HG03520 (cell line): ENCODE measurements at regions not wholly inside any gene's neighbourhood (a gene's known extent, or its start where the extent isn't known, plus 50 kb on each side); places are given as distances from the start of the nearest gene placed in this dataset.
"Not testable (repeated sequence)": the region's sequence is repeated elsewhere in the genome, so short reads cannot be mapped to it uniquely, and the experiment has no call there.

Experiments used
- ATAC-seq: cut with Tn5 transposase; IDR thresholded peaks from one replicate; pipeline ENCODE4 v1.9.1; 2021; ENCODE audit warnings: mild to moderate bottlenecking, moderate library complexity; ENCODE audit not compliant: unreplicated experiment

DNA sequence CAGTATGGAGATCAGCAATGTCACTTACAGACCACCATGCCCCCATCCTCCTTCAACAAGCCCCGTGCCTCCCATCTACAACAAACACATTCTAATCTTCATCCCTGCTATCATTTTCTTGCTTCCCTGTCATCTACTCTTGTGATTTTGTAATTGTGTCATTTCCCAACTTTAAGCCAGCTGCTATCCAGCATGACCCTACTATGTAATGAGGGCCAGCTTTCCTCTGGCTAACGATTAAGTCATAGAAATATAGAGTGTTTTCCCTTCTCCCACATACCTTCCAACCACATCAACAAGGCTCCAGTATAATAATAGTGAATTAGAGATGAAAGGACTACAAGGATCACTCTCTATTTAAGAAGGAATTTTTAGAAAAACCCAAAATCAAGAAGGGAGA is 607.0 kb downstream of the TENT5A start:
- ATAC-seq, result no peak

DNA sequence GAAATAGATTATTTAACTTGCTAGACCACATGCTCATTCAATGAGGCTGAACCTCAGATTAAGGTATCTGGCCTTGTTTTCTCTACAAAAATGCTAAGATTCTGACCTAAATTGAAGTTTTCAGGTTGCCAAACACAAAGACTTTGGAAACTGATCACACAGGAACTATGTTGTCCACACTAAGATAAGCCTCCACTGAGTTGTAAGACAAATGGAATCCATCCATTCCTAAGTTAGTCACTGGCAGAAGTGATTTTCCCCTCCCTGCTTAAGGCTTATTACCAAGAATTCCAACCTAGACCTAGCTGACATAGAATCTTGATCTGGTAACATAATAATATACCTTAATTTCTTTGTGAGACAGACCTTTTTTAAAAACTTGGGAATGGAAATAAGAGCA is 608.1 kb downstream of the TENT5A start:
- no peak for ATAC-seq

DNA sequence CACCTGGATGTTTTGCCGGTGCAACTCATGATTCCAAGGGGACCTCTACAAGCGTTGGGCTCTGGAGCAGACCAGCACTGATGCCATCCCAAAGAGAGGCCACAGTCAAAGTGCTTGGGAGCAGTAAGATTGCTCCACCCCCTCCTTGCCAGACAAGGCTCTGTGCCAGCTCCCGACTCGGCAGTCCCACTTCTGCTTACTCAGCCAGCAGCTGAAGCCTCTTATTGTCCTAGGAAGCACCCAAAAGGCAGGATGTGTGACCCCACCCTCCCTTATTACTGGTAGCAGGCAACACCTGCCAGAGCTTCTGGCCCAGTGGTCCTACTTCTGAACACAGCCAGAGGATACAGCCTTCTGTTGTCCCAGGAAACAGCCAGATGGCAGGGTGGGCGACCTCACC is 614.2 kb downstream of the TENT5A start:
- ATAC-seq, result no peak

DNA sequence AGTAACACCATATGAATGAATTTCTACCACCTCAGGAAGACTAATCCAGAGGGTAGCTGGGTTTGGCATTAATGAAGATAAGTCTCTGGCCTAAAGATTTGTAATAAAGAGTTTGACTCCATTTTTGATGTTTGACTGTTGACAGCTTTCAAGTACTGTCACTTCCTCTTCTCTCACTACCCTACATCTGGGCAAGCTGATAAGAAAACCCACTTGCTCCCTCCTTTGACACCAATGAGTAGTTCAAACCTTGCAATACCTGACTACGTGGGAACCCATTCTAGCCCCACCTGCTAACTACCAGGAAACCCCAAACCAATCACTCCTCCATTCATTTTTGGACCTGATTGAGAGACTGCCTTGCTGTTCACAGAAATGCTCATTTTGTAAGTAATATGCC is 621.5 kb downstream of the TENT5A start:
- no peak for ATAC-seq

- ATAC-seq, result no peak
Observed at GRCh38 chr6:81130061-81130460, 622.4 kb downstream of the TENT5A start.

DNA sequence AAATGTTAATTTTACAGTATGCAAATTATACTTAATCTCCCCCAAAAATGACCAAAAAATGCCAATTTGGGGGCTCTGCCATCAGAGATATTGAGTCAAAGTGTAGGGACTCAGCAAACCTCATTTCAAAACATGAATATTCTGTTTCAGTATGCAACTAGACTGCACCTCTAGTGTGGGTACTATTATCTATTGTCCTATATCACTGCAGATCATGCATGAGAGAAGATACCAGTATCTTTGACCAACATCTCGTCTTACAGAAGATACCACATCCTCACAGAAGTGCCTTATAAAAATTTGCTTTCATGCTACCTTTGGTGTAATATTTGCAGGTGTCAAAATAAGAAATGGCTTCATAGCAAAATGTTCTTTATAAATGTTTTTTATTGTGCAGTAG is 623.8 kb downstream of the TENT5A start:
- ATAC-seq, result no peak

GRCh38 chr6:81126150-81126549 is 626.3 kb downstream of the TENT5A start:
- ATAC-seq, result no peak

GRCh38 chr6:81120280-81120679 is 632.2 kb downstream of the TENT5A start:
- ATAC-seq, result no peak

GRCh38 chr6:81105998-81106397 is 646.5 kb downstream of the TENT5A start:
- no peak for ATAC-seq

- no peak for ATAC-seq
Observed at GRCh38 chr6:81098109-81098814, 654.2 kb downstream of the TENT5A start.

DNA sequence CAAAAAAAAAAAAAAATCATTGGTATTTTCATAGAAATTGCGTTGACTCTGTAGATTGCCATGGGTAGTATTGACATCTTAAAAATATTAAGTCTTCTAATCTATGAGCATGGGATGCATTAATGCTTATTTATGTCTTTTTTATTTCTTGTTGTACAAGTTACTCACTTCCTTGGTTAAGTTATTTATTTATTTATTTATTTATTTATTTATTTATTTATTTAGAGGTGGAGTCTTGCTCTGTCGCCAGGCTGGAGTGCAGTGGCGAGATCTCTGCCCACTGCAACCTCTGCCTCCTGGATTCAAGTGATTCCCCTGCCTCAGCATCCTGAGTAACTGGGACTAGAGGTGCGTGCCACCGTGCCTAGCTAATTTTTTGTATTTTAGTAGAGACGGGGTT is 656.0 kb downstream of the TENT5A start:
- ATAC-seq, result not testable (repeated sequence)

DNA sequence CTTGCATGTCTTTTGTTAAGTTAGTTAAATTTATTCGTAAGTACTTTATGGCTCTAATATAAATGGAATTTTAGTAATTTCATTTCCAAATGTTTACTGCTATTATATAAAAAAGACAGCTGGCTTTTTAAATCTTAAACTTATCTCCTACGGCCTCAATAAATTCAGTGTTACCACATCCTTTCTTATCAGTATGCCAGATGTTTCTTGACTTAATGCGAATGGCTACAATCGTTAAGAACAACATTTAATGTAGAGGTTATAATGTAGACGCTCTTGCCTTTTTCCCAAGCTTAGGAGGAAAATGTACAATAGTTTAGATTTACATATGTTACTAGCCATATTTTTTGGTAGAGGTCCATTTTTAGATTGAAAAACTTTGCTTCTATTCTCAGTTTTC is 659.4 kb downstream of the TENT5A start:
- no peak for ATAC-seq

DNA sequence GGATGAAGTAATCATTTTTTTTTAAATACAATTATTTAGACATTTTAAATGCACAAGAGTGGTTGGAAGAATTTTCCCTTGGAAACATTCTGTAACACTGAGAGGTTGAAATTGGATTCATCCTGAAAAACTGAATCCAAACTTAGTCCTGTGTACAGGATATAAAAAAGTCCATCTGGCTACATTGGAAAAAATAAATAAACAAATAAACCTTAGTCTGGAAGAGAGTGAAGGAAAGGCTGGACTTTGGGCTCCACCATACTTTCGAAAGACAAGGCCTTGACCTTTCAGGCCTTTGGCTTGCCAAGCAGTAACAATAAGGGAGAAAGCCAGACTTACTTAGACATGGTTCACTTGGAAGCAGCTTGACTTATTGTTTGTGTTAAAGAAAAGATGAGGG is 664.3 kb downstream of the TENT5A start:
- ATAC-seq, result no peak

DNA sequence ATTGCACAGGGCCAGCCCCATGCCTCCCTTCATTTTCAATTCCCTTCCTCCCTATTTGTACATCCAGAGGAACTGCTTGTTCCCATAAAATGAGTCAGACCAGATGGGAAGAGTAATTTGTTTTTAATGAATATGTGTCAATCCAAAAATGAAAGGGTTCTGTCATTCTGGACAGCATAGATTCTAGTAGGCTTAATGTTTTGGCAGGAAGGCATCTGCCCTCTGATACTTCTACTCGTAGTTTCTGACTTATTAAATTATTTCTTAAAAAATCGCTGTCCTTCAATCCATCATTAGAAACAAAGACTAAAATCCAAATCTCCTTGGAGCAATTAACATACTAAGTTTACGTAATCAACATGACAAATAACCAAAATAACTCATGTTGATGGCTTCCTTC is 665.5 kb downstream of the TENT5A start:
- ATAC-seq, result no peak

GRCh38 chr6:81085431-81085790 is 667.1 kb downstream of the TENT5A start:
- no peak for ATAC-seq

- no peak for ATAC-seq
Observed at GRCh38 chr6:81084776-81085430, 667.6 kb downstream of the TENT5A start.

DNA sequence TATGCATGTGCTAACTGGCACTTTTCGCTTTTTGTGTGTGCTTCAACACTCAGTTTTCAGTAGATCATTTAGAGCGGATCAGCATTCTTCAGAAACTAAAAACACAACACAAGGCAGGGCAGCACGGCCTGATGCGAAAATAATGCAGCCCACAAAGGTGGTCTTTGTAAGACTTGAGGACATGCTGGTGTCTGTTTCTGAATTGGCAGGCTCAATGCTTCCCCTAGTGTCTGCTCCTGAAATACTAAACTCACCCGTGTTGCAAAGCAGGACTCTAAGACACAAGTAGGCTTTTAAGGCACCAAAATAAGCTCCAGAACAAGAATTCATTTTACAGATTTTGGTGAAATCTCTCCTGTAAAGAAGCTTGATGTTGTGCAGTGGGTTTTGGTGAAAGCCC is 676.5 kb downstream of the TENT5A start:
- ATAC-seq, result no peak

DNA sequence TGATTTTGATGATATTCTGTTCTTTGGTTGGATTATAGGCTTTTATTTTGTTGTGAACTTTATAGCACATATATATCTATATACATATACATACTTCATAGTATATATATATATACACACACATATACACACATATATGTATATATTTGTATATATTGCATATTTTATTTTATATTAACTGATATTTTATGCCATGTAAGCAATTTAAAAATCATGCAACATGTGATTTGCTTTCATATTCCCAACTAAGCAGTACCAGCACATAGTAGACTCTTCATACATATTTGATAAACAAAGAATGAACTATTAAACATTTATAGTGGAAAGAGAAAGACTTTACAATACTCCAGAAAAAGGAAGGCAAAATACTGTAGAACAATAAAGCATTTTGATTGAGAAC is 679.2 kb downstream of the TENT5A start:
- no peak for ATAC-seq

DNA sequence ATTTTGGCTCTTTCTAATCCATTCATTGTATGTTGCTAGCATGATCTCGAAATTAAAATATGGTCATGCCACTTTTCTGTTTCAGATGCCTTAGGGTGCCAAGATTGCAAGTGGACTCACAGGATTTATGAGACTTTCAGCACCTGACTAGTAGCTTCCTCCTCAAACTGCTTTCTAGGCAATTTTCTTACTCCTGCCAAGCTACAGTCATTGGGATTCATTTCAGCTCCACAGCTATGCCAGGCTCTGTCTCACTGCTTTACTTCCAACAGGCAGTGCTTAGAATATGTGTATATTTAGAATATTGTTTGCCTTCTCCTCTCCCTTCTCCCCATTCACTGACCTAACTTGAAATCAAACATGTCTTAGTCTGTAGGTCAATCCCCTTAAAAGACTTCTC is 681.4 kb downstream of the TENT5A start:
- ATAC-seq, result no peak

DNA sequence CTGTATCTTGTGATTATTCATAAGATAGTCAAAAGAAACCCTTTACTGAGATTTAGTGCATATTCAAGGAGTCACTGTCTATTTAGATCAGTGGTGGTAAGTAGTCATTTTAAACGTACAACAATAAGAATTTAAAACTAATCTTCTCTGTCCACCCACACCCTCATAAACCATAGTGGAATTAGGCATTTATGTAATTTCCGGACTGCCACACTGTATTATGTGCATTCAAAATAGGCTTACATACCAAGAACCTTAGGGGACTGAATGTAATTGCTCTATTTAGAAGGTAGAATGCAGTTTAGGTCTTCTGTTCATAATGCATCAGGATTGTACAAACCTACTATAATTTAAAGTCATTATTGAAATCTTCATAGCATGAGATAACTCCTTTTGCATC is 685.4 kb downstream of the TENT5A start:
- no peak for ATAC-seq

DNA sequence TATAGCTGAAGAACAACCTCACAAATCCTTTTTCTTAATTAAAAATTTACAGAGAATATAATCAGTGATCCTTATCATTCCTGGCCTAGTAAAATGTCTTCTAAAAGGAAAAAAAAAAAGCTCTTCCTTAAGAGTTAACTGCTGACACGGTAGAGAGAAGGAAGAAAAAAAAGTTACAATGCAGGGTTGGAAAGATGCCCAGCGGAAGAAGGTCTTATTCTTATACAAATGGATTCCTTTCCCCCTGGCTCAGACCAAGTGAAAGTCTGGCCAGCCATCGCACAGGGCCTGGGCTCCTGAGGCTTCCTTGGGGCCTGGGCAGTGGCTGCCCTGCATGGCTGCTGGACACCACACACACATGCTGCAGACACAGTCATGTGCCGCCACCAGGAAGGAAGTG is 688.6 kb downstream of the TENT5A start:
- ATAC-seq, result no peak

DNA sequence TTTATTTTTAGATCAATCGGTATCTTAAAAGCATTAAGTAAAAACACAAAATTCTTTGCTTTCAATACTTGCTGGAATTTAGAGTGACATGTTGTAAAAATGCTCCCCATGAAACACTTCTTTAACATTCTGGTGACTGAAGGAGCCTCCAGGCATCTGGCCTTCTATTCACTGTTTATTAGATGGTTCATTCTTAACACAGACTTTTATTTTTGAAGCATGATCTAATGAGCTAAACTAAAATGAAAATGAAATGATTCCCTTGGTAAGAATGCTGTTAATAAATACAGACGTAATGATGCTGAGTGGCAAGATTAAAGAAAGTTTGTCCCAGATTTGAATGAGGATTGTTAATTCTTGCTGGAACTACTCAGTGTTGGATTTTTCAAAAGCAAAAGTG is 698.4 kb downstream of the TENT5A start:
- no peak for ATAC-seq

DNA sequence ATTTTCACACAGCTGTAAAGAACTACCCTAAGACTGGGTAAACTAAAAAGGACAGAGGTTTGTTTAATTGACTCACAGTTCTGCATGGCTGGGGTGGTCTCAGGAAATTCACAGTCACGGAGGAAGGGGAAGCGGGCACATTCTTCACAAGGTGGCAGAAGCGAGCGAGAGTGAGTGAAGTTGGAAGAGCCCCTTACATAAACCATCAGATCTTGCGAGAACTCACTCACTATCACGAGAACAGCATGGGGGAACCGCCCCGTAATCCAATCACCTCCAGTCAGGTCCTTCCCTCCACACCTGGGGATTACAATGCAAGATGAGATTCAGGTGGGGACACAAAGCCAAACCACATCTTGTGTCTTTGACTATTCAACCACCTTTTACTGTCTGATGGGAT is 700.5 kb downstream of the TENT5A start:
- ATAC-seq, result no peak
